SK-N-SH (cell line): ENCODE measurements at regions not wholly inside any gene's neighbourhood (a gene's known extent, or its start where the extent isn't known, plus 50 kb on each side); places are given as distances from the start of the nearest gene placed in this dataset.

Experiments used
- CTCF ChIA-PET: fragments of 300-600, 350-600 bp; formaldehyde crosslinking; extraction: SDS; loops from one replicate; lab custom pipeline; 2021; lab: Yijun Ruan, JAX
- POLR2A ChIA-PET: fragments of 350-600 bp; sonication (Branson Sonifier 250); formaldehyde crosslinking; extraction: SDS; loops from one replicate; lab custom pipeline; 2020; ENCODE audit warnings: antibody characterized with exemption, inconsistent platforms; lab: Yijun Ruan, JAX
- DNase-seq: peaks from one replicate; pipeline ENCODE4 v3.0.0; 2012
- H2AFZ ChIP-seq: fragments of 200-600 bp; sonication (generic); 2 replicates; pipeline ENCODE4 v1.8.1; 2016; ENCODE audit warnings: antibody characterized with exemption, mild to moderate bottlenecking, low read depth
- H3F3A ChIP-seq: fragments of 200-600 bp; sonication (generic); replicated peaks from 2 replicates; pipeline ENCODE3; 2016; ENCODE audit warnings: antibody characterized with exemption, mild to moderate bottlenecking; ENCODE audit not compliant: insufficient read depth
- H3K27ac ChIP-seq, 2 experiments: fragments of 200-500 bp in 1 of 2; fragments of 200-600 bp in 1 of 2; sonication (Bioruptor generic) in 1 of 2; sonication (generic), shearing (Covaris generic) in 1 of 2; 2 replicates each; pipeline versions ENCODE4 v1.5.1 to v1.6.1; 2014 to 2016; ENCODE audit warnings: low read depth in 2 of 2, inconsistent platforms in 1 of 2, low read length in 1 of 2, mild to moderate bottlenecking in 1 of 2, mixed read lengths in 1 of 2
- H3K27me3 ChIP-seq: fragments of 200-600 bp; sonication (generic), shearing (Covaris generic); 2 replicates; pipeline ENCODE4 v1.6.1; 2016; ENCODE audit warnings: mixed run types; ENCODE audit not compliant: insufficient read depth
- H3K36me3 ChIP-seq, 2 experiments: fragments of 200-500 bp in 1 of 2; fragments of 200-600 bp in 1 of 2; sonication (Bioruptor generic) in 1 of 2; sonication (generic) in 1 of 2; replicated peaks in 1 of 2; 2 replicates each; pipeline versions ENCODE3 to v1.5.1; 2014 to 2016; ENCODE audit warnings: low read length in 1 of 2, mild to moderate bottlenecking in 1 of 2; ENCODE audit not compliant: insufficient read depth in 2 of 2, control insufficient read depth in 1 of 2
- H3K4me1 ChIP-seq, 2 experiments: fragments of 200-500 bp in 1 of 2; fragments of 200-600 bp in 1 of 2; sonication (Bioruptor generic) in 1 of 2; sonication (generic), shearing (Covaris generic) in 1 of 2; 2 replicates each; pipeline versions ENCODE4 v1.5.1 to v1.6.1; 2014 to 2016; ENCODE audit warnings: low read depth in 1 of 2, low read length in 1 of 2, mixed run types in 1 of 2; ENCODE audit not compliant: insufficient read depth in 2 of 2, control insufficient read depth in 1 of 2
- H3K4me2 ChIP-seq: fragments of 200-600 bp; sonication (generic), shearing (Covaris generic); 2 replicates; pipeline ENCODE4 v1.6.1; 2017; ENCODE audit warnings: mixed run types
- H3K4me3 ChIP-seq, 2 experiments: fragments of 200-500 bp in 1 of 2; fragments of 200-600 bp in 1 of 2; sonication (Bioruptor generic) in 1 of 2; sonication (generic), shearing (Covaris generic) in 1 of 2; 2 replicates each; pipeline versions ENCODE4 v1.5.1 to v1.8.1; 2014 to 2016; ENCODE audit warnings: low read depth in 2 of 2, inconsistent platforms in 1 of 2, low read length in 1 of 2, mild to moderate bottlenecking in 1 of 2, mixed read lengths in 1 of 2, moderate library complexity in 1 of 2
- H3K79me2 ChIP-seq: fragments of 200-600 bp; sonication (generic); 2 replicates; pipeline ENCODE4 v1.8.1; 2017; ENCODE audit warnings: mild to moderate bottlenecking; ENCODE audit not compliant: insufficient read depth
- H3K9ac ChIP-seq: fragments of 200-600 bp; sonication (generic); 2 replicates; pipeline ENCODE4 v1.6.1; 2017; ENCODE audit warnings: mixed run types
- H3K9me2 ChIP-seq: fragments of 200-600 bp; sonication (generic); 2 replicates; pipeline ENCODE4 v1.6.1; 2017; ENCODE audit warnings: mixed run types
- H3K9me3 ChIP-seq: fragments of 200-600 bp; sonication (generic); 2 replicates; pipeline ENCODE4 v1.6.1; 2017; ENCODE audit warnings: mixed run types, mild to moderate bottlenecking, moderate library complexity
- H4K20me1 ChIP-seq: fragments of 200-600 bp; sonication (generic); 2 replicates; pipeline ENCODE4 v1.6.1; 2017; ENCODE audit warnings: mild to moderate bottlenecking, mixed run types; ENCODE audit not compliant: insufficient read depth
- CTCF ChIP-seq: fragments of 200-600 bp; sonication (generic); IDR thresholded peaks from 2 replicates; pipeline ENCODE4 v1.6.1; 2017; ENCODE audit warnings: antibody characterized with exemption, mild to moderate bottlenecking, moderate library complexity
- EP300 ChIP-seq, 2 experiments: IDR thresholded peaks; 2 replicates each; pipeline versions ENCODE4 v1.4.0 to v1.6.1; 2012; ENCODE audit warnings: borderline replicate concordance in 1 of 2, low read depth in 1 of 2, low read length in 1 of 2
- EZH2phosphoT487 ChIP-seq: fragments of 200-600 bp; sonication (generic); IDR thresholded peaks from 2 replicates; pipeline ENCODE4 v1.6.1; 2017; ENCODE audit warnings: low read depth, mixed run types, mild to moderate bottlenecking, antibody characterized with exemption, moderate library complexity, borderline replicate concordance
- FOXJ3 ChIP-seq: sonication (generic); formaldehyde crosslinking; IDR thresholded peaks from 2 replicates; pipeline ENCODE4 v1.5.1; 2020; ENCODE audit warnings: mild to moderate bottlenecking, missing genetic modification reagents
- FOXM1 ChIP-seq: IDR thresholded peaks from 2 replicates; pipeline ENCODE4 v1.4.0; 2012; ENCODE audit warnings: low read depth, mild to moderate bottlenecking
- GABPA ChIP-seq: IDR thresholded peaks from 2 replicates; pipeline ENCODE4 v1.4.0; 2012; ENCODE audit warnings: low read depth, mild to moderate bottlenecking
- JUND ChIP-seq: IDR thresholded peaks from 2 replicates; pipeline ENCODE4 v1.4.0; 2012
- NRF1 ChIP-seq: IDR thresholded peaks from 2 replicates; pipeline ENCODE4 v1.6.1; 2012; ENCODE audit warnings: low read depth, mild to moderate bottlenecking, low read length
- PBX3 ChIP-seq: IDR thresholded peaks from 2 replicates; pipeline ENCODE4; 2012
- POLR2AphosphoS5 ChIP-seq: IDR thresholded peaks from 2 replicates; pipeline ENCODE4 v1.6.1; 2012; ENCODE audit warnings: low read depth, low read length
- RAD21 ChIP-seq: IDR thresholded peaks from 2 replicates; pipeline ENCODE4 v1.6.1; 2012; ENCODE audit warnings: mild to moderate bottlenecking, low read length
- RCOR1 ChIP-seq: fragments of 150-350 bp; IDR thresholded peaks from 2 replicates; pipeline ENCODE4 v1.6.1; 2017; ENCODE audit warnings: antibody characterized with exemption, low read length
- RFX5 ChIP-seq: IDR thresholded peaks from 2 replicates; pipeline ENCODE4 v1.6.1; 2012; ENCODE audit warnings: mild to moderate bottlenecking, improper control_type of control experiment, low read length
- RXRA ChIP-seq: IDR thresholded peaks from 2 replicates; pipeline ENCODE4 v1.4.0; 2012; ENCODE audit warnings: low read depth, mild to moderate bottlenecking, borderline replicate concordance
- SIN3A ChIP-seq: IDR thresholded peaks from 2 replicates; pipeline ENCODE4 v1.6.1; 2012; ENCODE audit warnings: low read depth, mild to moderate bottlenecking, low read length, moderate library complexity, borderline replicate concordance
- TAF1 ChIP-seq: IDR thresholded peaks from 2 replicates; pipeline ENCODE4 v1.6.1; 2012; ENCODE audit warnings: low read depth, mild to moderate bottlenecking, low read length, moderate library complexity, borderline replicate concordance
- TEAD4 ChIP-seq: IDR thresholded peaks from 2 replicates; pipeline ENCODE4 v1.4.0; 2012; ENCODE audit warnings: mild to moderate bottlenecking, borderline replicate concordance; ENCODE audit not compliant: insufficient read depth
- YY1 ChIP-seq: IDR thresholded peaks from 2 replicates; pipeline ENCODE4 v1.4.0; 2012; ENCODE audit warnings: low read depth, mild to moderate bottlenecking
- WGBS: methylation state at CpG from one replicate; pipeline ENCODE4 v1.1.6; 2017; ENCODE audit warnings: low lambda C conversion rate; 5-methylcytosine and 5-hydroxymethylcytosine counted together
- TF ChIP-seq, protein P1 (sequence below): IDR thresholded peaks from 2 replicates; pipeline ENCODE4 v1.6.1; 2012; ENCODE audit warnings: mild to moderate bottlenecking, low read depth, low read length, moderate library complexity
- TF ChIP-seq, protein P2 (sequence below): fragments of 150-350 bp; IDR thresholded peaks from 2 replicates; pipeline ENCODE4 v1.6.1; 2017; ENCODE audit warnings: antibody characterized with exemption, low read length, low read depth, borderline replicate concordance

DNA sequence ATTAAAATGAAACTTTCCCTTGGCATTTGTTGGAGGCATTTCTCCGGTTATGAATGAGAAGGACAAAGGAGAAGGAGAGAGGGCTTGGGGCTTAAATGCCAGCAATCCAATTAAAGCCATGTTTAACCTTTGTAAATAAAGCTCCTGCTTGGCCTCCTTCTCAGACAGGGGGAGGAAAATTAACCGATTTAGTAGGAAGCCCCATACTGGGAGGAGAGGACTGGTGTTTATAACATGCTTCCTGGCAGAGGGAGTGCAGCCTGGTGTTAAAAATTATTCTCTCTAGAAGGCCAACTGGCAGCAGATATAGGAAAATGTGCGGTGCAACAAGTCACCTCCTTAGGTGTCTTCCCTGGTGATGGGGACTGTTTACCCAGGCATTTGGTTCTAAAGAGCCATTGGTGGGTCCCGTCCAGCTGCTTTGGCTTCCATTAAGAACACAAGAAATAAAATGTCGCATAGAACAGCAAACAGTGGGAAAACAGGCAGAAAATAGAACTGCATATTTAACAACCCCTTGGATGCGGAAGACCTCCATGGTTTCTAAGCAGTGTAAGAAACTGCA is 846.5 kb downstream of the TYW1 start:
- DNase-seq: no peak
- Histone ChIP-seq H3K79me2 (no peaks in the 10 kb centered on the region), H3F3A (no peaks in the 10 kb centered on the region), H3K9me3 (0 out of 2 replicates have a peak, but pooled peaks cover 12% of the 10 kb centered on the region), H3K4me1 (peaks cover 0 to 10% of the 10 kb centered on the region in 2 experiments; a peak in 2 of 4 replicates), H3K9me2 (no peaks in the 10 kb centered on the region), H3K4me3 (no peak overlapping the region), H3K27ac (no peak overlapping the region), H4K20me1 (no peaks in the 10 kb centered on the region), H3K27me3 (no peaks in the 10 kb centered on the region), H3K36me3 (no peaks in the 10 kb centered on the region), H3K9ac (no peak overlapping the region), H3K4me2 (no peak overlapping the region), H2AFZ (no peak overlapping the region)
- ChIA-PET POLR2A (no interaction called here), CTCF (interaction anchor here (1.8 kb wide), 1 partner anchor 54 kb away, joined by 5 read pairs; no protein-coding TSS in a partner anchor)
- no peak for TF ChIP-seq RCOR1
- no peak for TF ChIP-seq JUND
- TF ChIP-seq FOXM1: no peak
- no peak for TF ChIP-seq TEAD4
- TF ChIP-seq NRF1: no peak
- TF ChIP-seq FOXJ3 (CRISPR knock-in tag): no peak
- TF ChIP-seq PBX3: no peak
- TF ChIP-seq RXRA: no peak
- TF ChIP-seq TAF1: no peak
- TF ChIP-seq, protein P1, sequence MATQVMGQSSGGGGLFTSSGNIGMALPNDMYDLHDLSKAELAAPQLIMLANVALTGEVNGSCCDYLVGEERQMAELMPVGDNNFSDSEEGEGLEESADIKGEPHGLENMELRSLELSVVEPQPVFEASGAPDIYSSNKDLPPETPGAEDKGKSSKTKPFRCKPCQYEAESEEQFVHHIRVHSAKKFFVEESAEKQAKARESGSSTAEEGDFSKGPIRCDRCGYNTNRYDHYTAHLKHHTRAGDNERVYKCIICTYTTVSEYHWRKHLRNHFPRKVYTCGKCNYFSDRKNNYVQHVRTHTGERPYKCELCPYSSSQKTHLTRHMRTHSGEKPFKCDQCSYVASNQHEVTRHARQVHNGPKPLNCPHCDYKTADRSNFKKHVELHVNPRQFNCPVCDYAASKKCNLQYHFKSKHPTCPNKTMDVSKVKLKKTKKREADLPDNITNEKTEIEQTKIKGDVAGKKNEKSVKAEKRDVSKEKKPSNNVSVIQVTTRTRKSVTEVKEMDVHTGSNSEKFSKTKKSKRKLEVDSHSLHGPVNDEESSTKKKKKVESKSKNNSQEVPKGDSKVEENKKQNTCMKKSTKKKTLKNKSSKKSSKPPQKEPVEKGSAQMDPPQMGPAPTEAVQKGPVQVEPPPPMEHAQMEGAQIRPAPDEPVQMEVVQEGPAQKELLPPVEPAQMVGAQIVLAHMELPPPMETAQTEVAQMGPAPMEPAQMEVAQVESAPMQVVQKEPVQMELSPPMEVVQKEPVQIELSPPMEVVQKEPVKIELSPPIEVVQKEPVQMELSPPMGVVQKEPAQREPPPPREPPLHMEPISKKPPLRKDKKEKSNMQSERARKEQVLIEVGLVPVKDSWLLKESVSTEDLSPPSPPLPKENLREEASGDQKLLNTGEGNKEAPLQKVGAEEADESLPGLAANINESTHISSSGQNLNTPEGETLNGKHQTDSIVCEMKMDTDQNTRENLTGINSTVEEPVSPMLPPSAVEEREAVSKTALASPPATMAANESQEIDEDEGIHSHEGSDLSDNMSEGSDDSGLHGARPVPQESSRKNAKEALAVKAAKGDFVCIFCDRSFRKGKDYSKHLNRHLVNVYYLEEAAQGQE: no peak
- TF ChIP-seq, protein P2, sequence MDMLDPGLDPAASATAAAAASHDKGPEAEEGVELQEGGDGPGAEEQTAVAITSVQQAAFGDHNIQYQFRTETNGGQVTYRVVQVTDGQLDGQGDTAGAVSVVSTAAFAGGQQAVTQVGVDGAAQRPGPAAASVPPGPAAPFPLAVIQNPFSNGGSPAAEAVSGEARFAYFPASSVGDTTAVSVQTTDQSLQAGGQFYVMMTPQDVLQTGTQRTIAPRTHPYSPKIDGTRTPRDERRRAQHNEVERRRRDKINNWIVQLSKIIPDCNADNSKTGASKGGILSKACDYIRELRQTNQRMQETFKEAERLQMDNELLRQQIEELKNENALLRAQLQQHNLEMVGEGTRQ: no peak
- no peak for TF ChIP-seq CTCF
- no peak for TF ChIP-seq POLR2AphosphoS5
- TF ChIP-seq EP300 (IDR thresholded peaks at IDR 0.05; ENCODE audit: borderline replicate concordance in 1 of 2, low read depth in 1 of 2, low read length in 1 of 2): no peak
- no peak for TF ChIP-seq EZH2phosphoT487
- TF ChIP-seq GABPA: no peak
- TF ChIP-seq RFX5: no peak
- TF ChIP-seq SIN3A: no peak
- TF ChIP-seq RAD21: no peak
- TF ChIP-seq YY1: no peak
- WGBS: 40% methylated on average over 6 of the region's 6 CpGs
